SH-SY5Y (cell line): ENCODE measurements at regions not wholly inside any gene's neighbourhood (a gene's known extent, or its start where the extent isn't known, plus 50 kb on each side); places are given as distances from the start of the nearest gene placed in this dataset.

Experiments used
- GATA2 ChIP-seq: IDR thresholded peaks from 2 replicates; pipeline ENCODE4 v1.6.1; 2011; ENCODE audit warnings: mild to moderate bottlenecking, low read depth, low read length
- GATA3 ChIP-seq: IDR thresholded peaks from 2 replicates; pipeline ENCODE4 v1.6.1; 2011; ENCODE audit warnings: low read depth, mild to moderate bottlenecking, low read length, moderate library complexity

- TF ChIP-seq GATA2 (no peak), GATA3 (no peak)
Measured at GRCh38 chr11:119977561-119977860, 160.4 kb downstream of the TRIM29 start.
